Upper lobe of right lung (tissue), 1 donor: ENCODE measurements at regions not wholly inside any gene's neighbourhood (a gene's known extent, or its start where the extent isn't known, plus 50 kb on each side); places are given as distances from the start of the nearest gene placed in this dataset.
"Not testable (repeated sequence)": the region's sequence is repeated elsewhere in the genome, so short reads cannot be mapped to it uniquely, and the experiment has no call there.

ENCODE experiments used
- ATAC-seq: fragments of 200-7000 bp; cut with Tn5 transposase; one replicate; pipeline ENCODE4 v1.9.1; 2020; ENCODE audit warnings: mild to moderate bottlenecking, moderate library complexity
- DNase-seq: peaks from one replicate; pipeline ENCODE4 v3.0.0-alpha.2; 2020
- H3K27ac ChIP-seq: fragments of 200-600 bp; one replicate; pipeline ENCODE4 v1.8.0; 2022
- H3K27me3 ChIP-seq: fragments of 200-600 bp; one replicate; pipeline ENCODE4 v1.8.0; 2022; ENCODE audit warnings: mild to moderate bottlenecking
- H3K36me3 ChIP-seq: fragments of 200-600 bp; one replicate; pipeline ENCODE4 v1.8.0; 2022
- H3K4me1 ChIP-seq: fragments of 200-600 bp; one replicate; pipeline ENCODE4 v1.8.0; 2022
- H3K4me3 ChIP-seq: fragments of 200-600 bp; one replicate; pipeline ENCODE4 v1.8.0; 2022; ENCODE audit warnings: mild to moderate bottlenecking
- H3K9me3 ChIP-seq: fragments of 200-600 bp; one replicate; pipeline ENCODE4 v1.8.0; 2022
- intact Hi-C: fragments of 100-400 bp; cut with DNase I; formaldehyde crosslinking; loops from one replicate; pipeline ENCODE4 v1.11.0; 2022
- TF ChIP-seq, protein P1 (sequence below): fragments of 200-600 bp; IDR thresholded peaks from one replicate; pipeline ENCODE4 v1.8.0; 2022; ENCODE audit warnings: antibody characterized with exemption
- donor health status: DM: no; HTN: yes; CAD: no; lungs with severe emphysema.

DNA sequence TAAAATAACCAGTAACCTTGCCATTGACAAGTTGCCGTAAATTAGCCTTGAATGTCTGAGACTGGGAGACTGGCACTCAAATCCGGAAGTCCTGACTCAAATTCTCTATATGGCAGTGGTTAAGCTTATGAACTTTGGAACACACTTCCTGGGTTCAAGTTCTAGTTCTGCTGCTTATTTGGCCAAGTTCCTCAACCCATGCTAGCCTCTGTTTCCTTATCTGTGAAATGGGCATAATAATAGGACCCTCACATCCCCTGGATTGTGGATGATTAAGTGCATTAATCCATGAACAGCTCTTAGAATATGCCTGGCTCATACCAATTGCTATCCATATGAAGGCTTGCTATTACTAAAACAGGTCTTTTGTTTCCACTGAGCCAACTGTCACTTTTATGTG, 311.5 kb downstream of the EDEM1 start:
- Histone ChIP-seq H3K4me1 (no peaks in the 10 kb centered on the region), H3K27me3 (no peaks in the 10 kb centered on the region), H3K4me3 (no peak overlapping the region), H3K27ac (no peak overlapping the region), H3K9me3 (no peaks in the 10 kb centered on the region), H3K36me3 (no peaks in the 10 kb centered on the region)
- TF ChIP-seq, protein P1, sequence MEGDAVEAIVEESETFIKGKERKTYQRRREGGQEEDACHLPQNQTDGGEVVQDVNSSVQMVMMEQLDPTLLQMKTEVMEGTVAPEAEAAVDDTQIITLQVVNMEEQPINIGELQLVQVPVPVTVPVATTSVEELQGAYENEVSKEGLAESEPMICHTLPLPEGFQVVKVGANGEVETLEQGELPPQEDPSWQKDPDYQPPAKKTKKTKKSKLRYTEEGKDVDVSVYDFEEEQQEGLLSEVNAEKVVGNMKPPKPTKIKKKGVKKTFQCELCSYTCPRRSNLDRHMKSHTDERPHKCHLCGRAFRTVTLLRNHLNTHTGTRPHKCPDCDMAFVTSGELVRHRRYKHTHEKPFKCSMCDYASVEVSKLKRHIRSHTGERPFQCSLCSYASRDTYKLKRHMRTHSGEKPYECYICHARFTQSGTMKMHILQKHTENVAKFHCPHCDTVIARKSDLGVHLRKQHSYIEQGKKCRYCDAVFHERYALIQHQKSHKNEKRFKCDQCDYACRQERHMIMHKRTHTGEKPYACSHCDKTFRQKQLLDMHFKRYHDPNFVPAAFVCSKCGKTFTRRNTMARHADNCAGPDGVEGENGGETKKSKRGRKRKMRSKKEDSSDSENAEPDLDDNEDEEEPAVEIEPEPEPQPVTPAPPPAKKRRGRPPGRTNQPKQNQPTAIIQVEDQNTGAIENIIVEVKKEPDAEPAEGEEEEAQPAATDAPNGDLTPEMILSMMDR = no peak
- DNase-seq (no peak), ATAC-seq (no peak)
- intact Hi-C loops = no loop called here

DNA sequence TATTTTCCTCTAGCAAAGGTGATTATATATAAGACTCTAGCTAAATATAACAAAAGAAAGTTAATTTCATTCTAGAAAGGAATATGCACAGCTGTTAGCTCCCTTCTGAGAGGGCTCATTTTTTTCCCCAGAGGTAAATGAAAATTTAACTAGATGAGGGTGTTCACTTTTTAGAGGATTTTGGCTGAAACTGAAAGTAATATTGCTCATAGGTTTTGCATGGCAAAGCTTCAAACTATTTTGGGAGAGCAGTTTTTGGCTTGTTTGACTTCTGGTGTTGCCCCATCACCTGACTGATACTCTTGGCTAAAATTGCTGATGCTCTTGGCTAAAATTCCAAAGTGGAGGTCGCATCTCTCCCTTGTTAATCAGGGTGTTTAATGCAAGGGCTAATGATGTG, 311.9 kb downstream of the EDEM1 start:
- DNase-seq = no peak
- Histone ChIP-seq H3K4me1 (no peaks in the 10 kb centered on the region), H3K27me3 (no peaks in the 10 kb centered on the region), H3K9me3 (no peaks in the 10 kb centered on the region), H3K36me3 (no peaks in the 10 kb centered on the region), H3K4me3 (no peak overlapping the region), H3K27ac (no peak overlapping the region)
- intact Hi-C loops = no loop called here
- TF ChIP-seq, protein P1 = no peak
- no peak for ATAC-seq

DNA sequence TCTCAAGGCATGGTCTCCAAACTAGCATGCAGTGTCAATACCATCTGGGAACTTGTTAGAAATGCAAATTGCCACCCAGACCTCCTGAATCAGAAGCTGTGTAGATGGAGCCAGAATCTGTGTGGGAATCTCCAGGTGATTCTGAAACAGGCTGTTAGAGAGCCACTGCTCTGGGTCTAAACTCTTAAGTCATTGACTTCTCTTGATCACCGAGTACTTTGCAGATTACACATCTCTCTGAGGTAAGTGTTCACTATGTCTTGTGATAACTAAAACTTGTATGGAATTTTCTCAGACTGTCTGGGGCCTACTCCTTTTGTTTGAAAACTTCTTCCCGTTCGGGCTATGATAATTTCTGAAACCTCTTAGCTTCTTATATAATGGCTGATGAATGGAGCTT, 315.6 kb downstream of the EDEM1 start:
- no peaks in the 10 kb centered on the region for H3K9me3 ChIP-seq
- TF ChIP-seq, protein P1 = no peak
- H3K4me1 ChIP-seq = no peaks in the 10 kb centered on the region
- intact Hi-C loops = no loop called here
- no peak overlapping the region for H3K27ac ChIP-seq
- H3K4me3 ChIP-seq = no peak overlapping the region
- H3K27me3 ChIP-seq = no peaks in the 10 kb centered on the region
- no peaks in the 10 kb centered on the region for H3K36me3 ChIP-seq
- no peak for DNase-seq
- no peak for ATAC-seq

DNA sequence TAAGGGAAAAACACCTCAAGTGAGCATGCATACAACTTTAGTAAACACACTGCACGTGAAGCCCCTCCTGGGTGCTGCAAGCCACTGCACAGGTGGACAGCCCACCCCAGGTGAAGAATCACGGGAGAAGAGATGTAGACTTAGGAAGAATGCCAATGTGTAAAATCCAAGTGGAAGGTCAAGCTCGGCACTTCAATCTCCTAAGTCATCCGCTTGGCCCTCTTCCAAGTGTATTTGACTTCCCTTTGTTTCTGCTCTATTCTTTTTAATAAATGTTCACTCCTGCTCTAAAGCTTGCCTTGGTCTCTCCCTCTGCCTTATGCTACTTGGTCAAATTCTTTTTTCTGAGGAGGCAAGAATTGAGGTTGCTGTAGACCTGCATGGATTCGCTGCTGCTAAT, 316.6 kb downstream of the EDEM1 start:
- DNase-seq = no peak
- H3K9me3 ChIP-seq = no peaks in the 10 kb centered on the region
- no peaks in the 10 kb centered on the region for H3K36me3 ChIP-seq
- TF ChIP-seq, protein P1 = no peak
- no peak overlapping the region for H3K27ac ChIP-seq
- no peak for ATAC-seq
- H3K4me3 ChIP-seq = no peak overlapping the region
- H3K27me3 ChIP-seq = no peaks in the 10 kb centered on the region
- intact Hi-C loops = no loop called here
- no peaks in the 10 kb centered on the region for H3K4me1 ChIP-seq

DNA sequence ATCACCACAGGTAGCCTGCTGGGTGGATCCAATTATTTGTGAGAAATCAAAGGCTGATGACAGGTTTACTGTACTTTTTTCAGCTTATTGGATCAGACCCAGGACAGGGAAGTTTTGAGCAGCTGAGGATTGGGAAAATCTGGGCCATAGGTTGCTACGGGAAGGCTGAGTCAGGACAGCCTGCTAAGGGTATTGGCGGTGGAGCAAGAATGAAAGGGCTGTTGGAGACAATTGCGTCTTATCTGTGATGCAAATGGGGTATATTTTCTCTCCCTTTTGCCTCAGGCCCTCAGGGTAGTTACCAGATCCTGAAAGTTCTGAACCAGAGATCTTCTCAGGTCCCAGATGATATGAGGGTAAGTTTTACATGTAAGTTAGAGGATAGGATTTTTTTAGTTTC, 317.7 kb downstream of the EDEM1 start:
- no peaks in the 10 kb centered on the region for H3K36me3 ChIP-seq
- ATAC-seq = no peak
- H3K4me3 ChIP-seq = no peak overlapping the region
- intact Hi-C loops = no loop called here
- no peaks in the 10 kb centered on the region for H3K9me3 ChIP-seq
- H3K27me3 ChIP-seq = no peaks in the 10 kb centered on the region
- TF ChIP-seq, protein P1 = no peak
- no peak overlapping the region for H3K27ac ChIP-seq
- no peaks in the 10 kb centered on the region for H3K4me1 ChIP-seq
- DNase-seq = no peak

DNA sequence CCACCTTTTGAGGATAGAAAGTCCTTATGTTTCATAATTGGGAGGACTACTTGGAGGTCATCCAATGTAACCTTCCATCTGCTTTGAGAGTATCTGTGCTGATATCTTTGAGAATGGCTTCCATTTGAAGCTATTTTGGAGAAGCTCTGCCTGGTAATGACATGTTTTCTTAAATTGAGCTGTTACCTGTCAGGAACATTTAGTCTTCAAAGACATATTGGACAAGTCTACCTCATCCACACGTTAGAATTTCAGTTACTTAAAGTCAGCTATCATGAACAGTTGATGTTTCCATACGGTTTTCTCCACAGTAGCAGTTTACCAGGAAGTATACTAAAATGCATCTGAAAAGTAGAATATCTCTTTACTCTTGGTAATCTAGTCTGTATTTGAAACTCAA, 318.5 kb downstream of the EDEM1 start:
- ATAC-seq = no peak
- H3K9me3 ChIP-seq = no peaks in the 10 kb centered on the region
- TF ChIP-seq, protein P1 = no peak
- DNase-seq = no peak
- no peaks in the 10 kb centered on the region for H3K27me3 ChIP-seq
- H3K36me3 ChIP-seq = no peaks in the 10 kb centered on the region
- no peak overlapping the region for H3K4me3 ChIP-seq
- intact Hi-C loops = no loop called here
- no peak overlapping the region for H3K27ac ChIP-seq
- H3K4me1 ChIP-seq = no peaks in the 10 kb centered on the region

DNA sequence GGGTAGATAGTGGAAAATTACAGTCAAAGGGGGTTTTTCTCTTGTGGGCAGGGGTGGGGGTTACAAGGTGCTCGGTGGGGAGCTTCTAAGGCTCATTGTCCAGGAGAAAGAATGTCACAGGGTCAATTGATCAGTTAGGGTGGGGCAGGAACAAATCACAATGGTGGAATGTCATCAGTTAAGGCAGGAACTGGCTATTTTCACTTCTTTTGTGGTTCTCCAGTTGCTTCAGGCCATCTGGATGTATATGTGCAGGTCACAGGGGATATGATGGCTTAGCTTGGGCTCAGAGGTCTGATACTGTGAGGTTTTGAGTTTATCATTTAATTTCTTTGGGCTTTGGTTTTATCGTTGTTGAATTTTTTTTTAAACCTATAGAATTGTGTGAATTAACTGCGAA, 321.4 kb downstream of the EDEM1 start:
- intact Hi-C loops, DNase-seq, H3K4me1 ChIP-seq, H3K4me3 ChIP-seq, H3K36me3 ChIP-seq, ATAC-seq, H3K9me3 ChIP-seq, H3K27me3 ChIP-seq, H3K27ac ChIP-seq: not testable (repeated sequence)
